SK-N-SH (cell line): ENCODE measurements at regions not wholly inside any gene's neighbourhood (a gene's known extent, or its start where the extent isn't known, plus 50 kb on each side); places are given as distances from the start of the nearest gene placed in this dataset.

Source experiments
- CTCF ChIA-PET: fragments of 300-600, 350-600 bp; formaldehyde crosslinking; extraction: SDS; loops from one replicate; lab custom pipeline; 2021; lab: Yijun Ruan, JAX
- POLR2A ChIA-PET: fragments of 350-600 bp; sonication (Branson Sonifier 250); formaldehyde crosslinking; extraction: SDS; loops from one replicate; lab custom pipeline; 2020; ENCODE audit warnings: antibody characterized with exemption, inconsistent platforms; lab: Yijun Ruan, JAX
- DNase-seq: peaks from one replicate; pipeline ENCODE4 v3.0.0; 2012
- H2AFZ ChIP-seq: fragments of 200-600 bp; sonication (generic); 2 replicates; pipeline ENCODE4 v1.8.1; 2016; ENCODE audit warnings: antibody characterized with exemption, mild to moderate bottlenecking, low read depth
- H3F3A ChIP-seq: fragments of 200-600 bp; sonication (generic); replicated peaks from 2 replicates; pipeline ENCODE3; 2016; ENCODE audit warnings: antibody characterized with exemption, mild to moderate bottlenecking; ENCODE audit not compliant: insufficient read depth
- H3K27ac ChIP-seq, 2 experiments: fragments of 200-500 bp in 1 of 2; fragments of 200-600 bp in 1 of 2; sonication (Bioruptor generic) in 1 of 2; sonication (generic), shearing (Covaris generic) in 1 of 2; 2 replicates each; pipeline versions ENCODE4 v1.5.1 to v1.6.1; 2014 to 2016; ENCODE audit warnings: low read depth in 2 of 2, inconsistent platforms in 1 of 2, low read length in 1 of 2, mild to moderate bottlenecking in 1 of 2, mixed read lengths in 1 of 2
- H3K27me3 ChIP-seq: fragments of 200-600 bp; sonication (generic), shearing (Covaris generic); 2 replicates; pipeline ENCODE4 v1.6.1; 2016; ENCODE audit warnings: mixed run types; ENCODE audit not compliant: insufficient read depth
- H3K36me3 ChIP-seq, 2 experiments: fragments of 200-500 bp in 1 of 2; fragments of 200-600 bp in 1 of 2; sonication (Bioruptor generic) in 1 of 2; sonication (generic) in 1 of 2; replicated peaks in 1 of 2; 2 replicates each; pipeline versions ENCODE3 to v1.5.1; 2014 to 2016; ENCODE audit warnings: low read length in 1 of 2, mild to moderate bottlenecking in 1 of 2; ENCODE audit not compliant: insufficient read depth in 2 of 2, control insufficient read depth in 1 of 2
- H3K4me1 ChIP-seq, 2 experiments: fragments of 200-500 bp in 1 of 2; fragments of 200-600 bp in 1 of 2; sonication (Bioruptor generic) in 1 of 2; sonication (generic), shearing (Covaris generic) in 1 of 2; 2 replicates each; pipeline versions ENCODE4 v1.5.1 to v1.6.1; 2014 to 2016; ENCODE audit warnings: low read depth in 1 of 2, low read length in 1 of 2, mixed run types in 1 of 2; ENCODE audit not compliant: insufficient read depth in 2 of 2, control insufficient read depth in 1 of 2
- H3K4me2 ChIP-seq: fragments of 200-600 bp; sonication (generic), shearing (Covaris generic); 2 replicates; pipeline ENCODE4 v1.6.1; 2017; ENCODE audit warnings: mixed run types
- H3K4me3 ChIP-seq, 2 experiments: fragments of 200-500 bp in 1 of 2; fragments of 200-600 bp in 1 of 2; sonication (Bioruptor generic) in 1 of 2; sonication (generic), shearing (Covaris generic) in 1 of 2; 2 replicates each; pipeline versions ENCODE4 v1.5.1 to v1.8.1; 2014 to 2016; ENCODE audit warnings: low read depth in 2 of 2, inconsistent platforms in 1 of 2, low read length in 1 of 2, mild to moderate bottlenecking in 1 of 2, mixed read lengths in 1 of 2, moderate library complexity in 1 of 2
- H3K79me2 ChIP-seq: fragments of 200-600 bp; sonication (generic); 2 replicates; pipeline ENCODE4 v1.8.1; 2017; ENCODE audit warnings: mild to moderate bottlenecking; ENCODE audit not compliant: insufficient read depth
- H3K9ac ChIP-seq: fragments of 200-600 bp; sonication (generic); 2 replicates; pipeline ENCODE4 v1.6.1; 2017; ENCODE audit warnings: mixed run types
- H3K9me2 ChIP-seq: fragments of 200-600 bp; sonication (generic); 2 replicates; pipeline ENCODE4 v1.6.1; 2017; ENCODE audit warnings: mixed run types
- H3K9me3 ChIP-seq: fragments of 200-600 bp; sonication (generic); 2 replicates; pipeline ENCODE4 v1.6.1; 2017; ENCODE audit warnings: mixed run types, mild to moderate bottlenecking, moderate library complexity
- H4K20me1 ChIP-seq: fragments of 200-600 bp; sonication (generic); 2 replicates; pipeline ENCODE4 v1.6.1; 2017; ENCODE audit warnings: mild to moderate bottlenecking, mixed run types; ENCODE audit not compliant: insufficient read depth
- ELF1 ChIP-seq: IDR thresholded peaks from 2 replicates; pipeline ENCODE4 v1.4.0; 2012
- EP300 ChIP-seq, 2 experiments: IDR thresholded peaks; 2 replicates each; pipeline versions ENCODE4 v1.4.0 to v1.6.1; 2012; ENCODE audit warnings: borderline replicate concordance in 1 of 2, low read depth in 1 of 2, low read length in 1 of 2
- FOSL2 ChIP-seq: IDR thresholded peaks from 2 replicates; pipeline ENCODE4 v1.4.0; 2012; ENCODE audit warnings: low read depth, mild to moderate bottlenecking, moderate library complexity, borderline replicate concordance
- FOXJ3 ChIP-seq: sonication (generic); formaldehyde crosslinking; IDR thresholded peaks from 2 replicates; pipeline ENCODE4 v1.5.1; 2020; ENCODE audit warnings: mild to moderate bottlenecking, missing genetic modification reagents
- FOXM1 ChIP-seq: IDR thresholded peaks from 2 replicates; pipeline ENCODE4 v1.4.0; 2012; ENCODE audit warnings: low read depth, mild to moderate bottlenecking
- GATA2 ChIP-seq: sonication (generic); formaldehyde crosslinking; IDR thresholded peaks from 2 replicates; pipeline ENCODE4 v1.5.0; 2020; ENCODE audit warnings: mild to moderate bottlenecking, missing genetic modification reagents
- JUND ChIP-seq: IDR thresholded peaks from 2 replicates; pipeline ENCODE4 v1.4.0; 2012
- MEF2A ChIP-seq: IDR thresholded peaks from 2 replicates; pipeline ENCODE4 v1.4.0; 2012; ENCODE audit warnings: low read depth, borderline replicate concordance
- NFIC ChIP-seq: IDR thresholded peaks from 2 replicates; pipeline ENCODE4 v1.4.0; 2012; ENCODE audit warnings: borderline replicate concordance
- RXRA ChIP-seq: IDR thresholded peaks from 2 replicates; pipeline ENCODE4 v1.4.0; 2012; ENCODE audit warnings: low read depth, mild to moderate bottlenecking, borderline replicate concordance
- SMC3 ChIP-seq: IDR thresholded peaks from 2 replicates; pipeline ENCODE4 v1.6.1; 2012; ENCODE audit warnings: low read depth, low read length, improper control_type of control experiment
- TEAD4 ChIP-seq: IDR thresholded peaks from 2 replicates; pipeline ENCODE4 v1.4.0; 2012; ENCODE audit warnings: mild to moderate bottlenecking, borderline replicate concordance; ENCODE audit not compliant: insufficient read depth
- YY1 ChIP-seq: IDR thresholded peaks from 2 replicates; pipeline ENCODE4 v1.4.0; 2012; ENCODE audit warnings: low read depth, mild to moderate bottlenecking
- WGBS: methylation state at CpG from one replicate; pipeline ENCODE4 v1.1.6; 2017; ENCODE audit warnings: low lambda C conversion rate; 5-methylcytosine and 5-hydroxymethylcytosine counted together
- TF ChIP-seq, protein P1 (sequence below): fragments of 150-350 bp; IDR thresholded peaks from 2 replicates; pipeline ENCODE4 v1.6.1; 2017; ENCODE audit warnings: antibody characterized with exemption, low read length, low read depth, borderline replicate concordance
- TF ChIP-seq, protein P2 (sequence below): IDR thresholded peaks from 2 replicates; pipeline ENCODE4 v1.4.0; 2012; ENCODE audit warnings: low read depth
- TF ChIP-seq, protein P3 (sequence below): fragments of 150-350 bp; IDR thresholded peaks from 2 replicates; pipeline ENCODE4 v1.6.1; 2016; ENCODE audit warnings: mild to moderate bottlenecking, low read depth, low read length
- TF ChIP-seq, protein P4 (sequence below): IDR thresholded peaks from 2 replicates; pipeline ENCODE4 v1.6.1; 2012; ENCODE audit warnings: mild to moderate bottlenecking, low read depth, low read length, moderate library complexity

DNA sequence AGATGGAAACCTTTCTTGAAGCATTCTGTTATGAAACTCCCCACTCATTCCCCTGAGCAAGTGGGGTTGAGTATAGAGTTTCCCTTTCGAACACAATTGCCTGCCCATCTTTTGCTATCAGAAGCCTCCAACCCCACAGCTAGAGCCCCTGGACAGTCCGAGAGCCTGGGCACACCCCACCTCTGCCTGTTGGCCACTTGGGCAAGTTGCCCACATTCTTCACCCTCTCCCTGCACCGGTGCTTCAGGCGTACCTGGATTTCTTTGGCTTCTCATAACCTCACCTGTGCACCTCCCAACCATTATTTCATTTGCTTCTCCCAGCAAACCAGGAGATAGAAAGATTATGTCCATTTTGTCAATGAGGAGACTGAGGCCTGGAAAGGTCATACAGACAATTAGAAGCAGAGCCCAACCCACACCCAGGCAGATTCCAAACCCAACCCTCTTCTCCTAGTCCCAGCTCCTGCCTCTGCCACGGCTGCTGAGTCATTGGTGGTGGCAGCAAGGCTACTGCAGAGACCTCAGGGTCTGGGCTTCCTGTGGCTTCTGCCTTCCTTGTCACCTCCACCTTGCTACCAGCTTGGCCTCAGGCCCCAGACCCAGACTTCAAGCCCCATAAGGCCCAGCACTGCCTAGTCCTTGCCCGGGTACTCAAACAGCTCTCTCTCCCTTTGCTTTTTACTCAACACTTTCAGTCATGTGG is 118.7 kb upstream of the ZBTB40 start:
- DNase-seq: no peak
- Histone ChIP-seq H3K9me3 (no peaks in the 10 kb centered on the region), H4K20me1 (no peaks in the 10 kb centered on the region), H3K9me2 (no peaks in the 10 kb centered on the region), H3K9ac (no peak overlapping the region), H3K79me2 (no peaks in the 10 kb centered on the region), H3K4me2 (no peak overlapping the region), H3F3A (no peaks in the 10 kb centered on the region), H3K27ac (no peak overlapping the region), H3K4me1 (peaks cover 0 to 28% of the 10 kb centered on the region in 2 experiments; a peak in 2 of 4 replicates), H3K27me3 (no peaks in the 10 kb centered on the region; the same call in 1 of the 2 replicates), H3K36me3 (no peaks in the 10 kb centered on the region), H3K4me3 (no peak overlapping the region), H2AFZ (no peak overlapping the region)
- WGBS: 32% methylated on average over 6 of the region's 6 CpGs
- TF ChIP-seq RXRA (no peak), NFIC (no peak), MEF2A (no peak), JUND (no peak), SMC3 (no peak), FOXM1 (no peak), FOXJ3 (no peak), FOSL2 (no peak), GATA2 (CRISPR knock-in tag) (no peak), EP300 (IDR thresholded peaks at IDR 0.05; ENCODE audit: borderline replicate concordance in 1 of 2, low read depth in 1 of 2, low read length in 1 of 2) (no peak), ELF1 (no peak), TEAD4 (no peak), YY1 (no peak)
- TF ChIP-seq, protein P1, sequence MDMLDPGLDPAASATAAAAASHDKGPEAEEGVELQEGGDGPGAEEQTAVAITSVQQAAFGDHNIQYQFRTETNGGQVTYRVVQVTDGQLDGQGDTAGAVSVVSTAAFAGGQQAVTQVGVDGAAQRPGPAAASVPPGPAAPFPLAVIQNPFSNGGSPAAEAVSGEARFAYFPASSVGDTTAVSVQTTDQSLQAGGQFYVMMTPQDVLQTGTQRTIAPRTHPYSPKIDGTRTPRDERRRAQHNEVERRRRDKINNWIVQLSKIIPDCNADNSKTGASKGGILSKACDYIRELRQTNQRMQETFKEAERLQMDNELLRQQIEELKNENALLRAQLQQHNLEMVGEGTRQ: no peak
- TF ChIP-seq, protein P2, sequence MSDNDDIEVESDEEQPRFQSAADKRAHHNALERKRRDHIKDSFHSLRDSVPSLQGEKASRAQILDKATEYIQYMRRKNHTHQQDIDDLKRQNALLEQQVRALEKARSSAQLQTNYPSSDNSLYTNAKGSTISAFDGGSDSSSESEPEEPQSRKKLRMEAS: no peak
- TF ChIP-seq, protein P3, sequence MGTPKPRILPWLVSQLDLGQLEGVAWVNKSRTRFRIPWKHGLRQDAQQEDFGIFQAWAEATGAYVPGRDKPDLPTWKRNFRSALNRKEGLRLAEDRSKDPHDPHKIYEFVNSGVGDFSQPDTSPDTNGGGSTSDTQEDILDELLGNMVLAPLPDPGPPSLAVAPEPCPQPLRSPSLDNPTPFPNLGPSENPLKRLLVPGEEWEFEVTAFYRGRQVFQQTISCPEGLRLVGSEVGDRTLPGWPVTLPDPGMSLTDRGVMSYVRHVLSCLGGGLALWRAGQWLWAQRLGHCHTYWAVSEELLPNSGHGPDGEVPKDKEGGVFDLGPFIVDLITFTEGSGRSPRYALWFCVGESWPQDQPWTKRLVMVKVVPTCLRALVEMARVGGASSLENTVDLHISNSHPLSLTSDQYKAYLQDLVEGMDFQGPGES: no peak
- TF ChIP-seq, protein P4, sequence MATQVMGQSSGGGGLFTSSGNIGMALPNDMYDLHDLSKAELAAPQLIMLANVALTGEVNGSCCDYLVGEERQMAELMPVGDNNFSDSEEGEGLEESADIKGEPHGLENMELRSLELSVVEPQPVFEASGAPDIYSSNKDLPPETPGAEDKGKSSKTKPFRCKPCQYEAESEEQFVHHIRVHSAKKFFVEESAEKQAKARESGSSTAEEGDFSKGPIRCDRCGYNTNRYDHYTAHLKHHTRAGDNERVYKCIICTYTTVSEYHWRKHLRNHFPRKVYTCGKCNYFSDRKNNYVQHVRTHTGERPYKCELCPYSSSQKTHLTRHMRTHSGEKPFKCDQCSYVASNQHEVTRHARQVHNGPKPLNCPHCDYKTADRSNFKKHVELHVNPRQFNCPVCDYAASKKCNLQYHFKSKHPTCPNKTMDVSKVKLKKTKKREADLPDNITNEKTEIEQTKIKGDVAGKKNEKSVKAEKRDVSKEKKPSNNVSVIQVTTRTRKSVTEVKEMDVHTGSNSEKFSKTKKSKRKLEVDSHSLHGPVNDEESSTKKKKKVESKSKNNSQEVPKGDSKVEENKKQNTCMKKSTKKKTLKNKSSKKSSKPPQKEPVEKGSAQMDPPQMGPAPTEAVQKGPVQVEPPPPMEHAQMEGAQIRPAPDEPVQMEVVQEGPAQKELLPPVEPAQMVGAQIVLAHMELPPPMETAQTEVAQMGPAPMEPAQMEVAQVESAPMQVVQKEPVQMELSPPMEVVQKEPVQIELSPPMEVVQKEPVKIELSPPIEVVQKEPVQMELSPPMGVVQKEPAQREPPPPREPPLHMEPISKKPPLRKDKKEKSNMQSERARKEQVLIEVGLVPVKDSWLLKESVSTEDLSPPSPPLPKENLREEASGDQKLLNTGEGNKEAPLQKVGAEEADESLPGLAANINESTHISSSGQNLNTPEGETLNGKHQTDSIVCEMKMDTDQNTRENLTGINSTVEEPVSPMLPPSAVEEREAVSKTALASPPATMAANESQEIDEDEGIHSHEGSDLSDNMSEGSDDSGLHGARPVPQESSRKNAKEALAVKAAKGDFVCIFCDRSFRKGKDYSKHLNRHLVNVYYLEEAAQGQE: no peak
- ChIA-PET CTCF (interaction anchor here (1.4 kb wide), 1 partner anchor 202 kb away, joined by 5 read pairs; no protein-coding TSS in a partner anchor), POLR2A (no interaction called here)
